ENCODE measurements at regions not wholly inside any gene's neighbourhood (a gene's known extent, or its start where the extent isn't known, plus 50 kb on each side); places are given as distances from the start of the nearest gene placed in this dataset.

DNA sequence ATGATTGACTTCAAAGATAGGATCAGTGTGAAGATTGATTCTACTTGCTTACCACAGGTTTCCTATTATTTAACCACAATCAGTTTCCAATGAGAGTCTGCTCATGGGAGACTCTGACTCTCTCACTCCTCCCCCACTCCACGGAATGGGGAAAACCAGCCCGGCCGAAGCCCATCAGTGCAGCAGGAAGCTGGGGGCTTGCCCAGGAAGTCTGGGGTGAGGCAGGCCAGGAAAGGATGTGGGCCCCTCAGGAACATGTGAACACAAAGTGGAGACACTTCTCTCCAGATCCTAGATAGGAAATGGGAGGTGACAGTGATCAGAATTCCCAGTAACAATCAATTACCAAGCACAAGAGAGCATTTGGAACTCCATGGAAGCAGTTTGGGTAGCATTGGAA lies 144.2 kb downstream of the TTLL2 start:
- peaks cover 2% of the 10 kb centered on the region for H3K27me3 Mint-ChIP-seq (ENCODE audit: low read depth)
- no peak for DNase-seq (ENCODE audit: low spot score in 2 of 2, unreplicated experiment in 2 of 2)
- no peak for TF ChIP-seq CTCF (IDR thresholded peaks at IDR 0.05; ENCODE audit: unreplicated experiment)
- no peaks in the 10 kb centered on the region for H3K36me3 Mint-ChIP-seq
- H3K27ac Mint-ChIP-seq = no peak overlapping the region
- H3K4me1 Mint-ChIP-seq = peaks cover 25% of the 10 kb centered on the region
- no peak overlapping the region for H3K4me3 Mint-ChIP-seq
- H3K9me3 Mint-ChIP-seq = no peaks in the 10 kb centered on the region

DNA sequence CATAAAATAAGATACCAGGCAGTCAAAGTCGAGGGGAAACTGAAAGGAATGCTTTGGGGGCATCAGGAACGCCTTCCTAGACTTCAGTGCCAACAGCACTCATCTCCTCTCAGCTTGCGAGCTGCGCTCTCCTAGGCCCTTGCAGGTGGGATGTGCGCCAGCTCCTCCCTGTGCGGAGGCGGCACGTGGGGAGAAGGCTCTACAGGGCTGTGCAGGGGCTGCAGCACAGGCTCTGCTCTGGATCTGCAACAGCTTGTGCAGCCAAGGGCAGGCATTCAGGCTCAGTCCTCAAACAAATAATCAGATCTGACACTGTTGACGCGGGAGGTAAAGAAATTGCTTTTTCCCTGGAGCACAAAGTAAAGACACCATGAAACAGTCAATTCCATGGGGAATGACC lies 144.8 kb downstream of the TTLL2 start:
- TF ChIP-seq CTCF (IDR thresholded peaks at IDR 0.05; ENCODE audit: unreplicated experiment) = no peak
- H3K36me3 Mint-ChIP-seq = no peaks in the 10 kb centered on the region
- DNase-seq (ENCODE audit: low spot score in 2 of 2, unreplicated experiment in 2 of 2) = no peak
- no peak overlapping the region for H3K27ac Mint-ChIP-seq
- H3K4me3 Mint-ChIP-seq = no peak overlapping the region
- peaks cover 27% of the 10 kb centered on the region for H3K4me1 Mint-ChIP-seq
- peaks cover 2% of the 10 kb centered on the region for H3K27me3 Mint-ChIP-seq (ENCODE audit: low read depth)
- no peaks in the 10 kb centered on the region for H3K9me3 Mint-ChIP-seq

- peaks cover 27% of the 10 kb centered on the region for H3K4me1 Mint-ChIP-seq
- no peak for DNase-seq (ENCODE audit: low spot score in 2 of 2, unreplicated experiment in 2 of 2)
- H3K9me3 Mint-ChIP-seq = no peaks in the 10 kb centered on the region
- H3K27me3 Mint-ChIP-seq (ENCODE audit: low read depth) = peaks cover 2% of the 10 kb centered on the region
- H3K36me3 Mint-ChIP-seq = no peaks in the 10 kb centered on the region
- no peak for TF ChIP-seq CTCF (IDR thresholded peaks at IDR 0.05; ENCODE audit: unreplicated experiment)
- no peak overlapping the region for H3K4me3 Mint-ChIP-seq
- no peak overlapping the region for H3K27ac Mint-ChIP-seq
Measured at GRCh38 chr6:167470101-167470835, 145.4 kb downstream of the TTLL2 start.

- TF ChIP-seq CTCF (IDR thresholded peaks at IDR 0.05; ENCODE audit: unreplicated experiment) = no peak
- peaks cover 2% of the 10 kb centered on the region for H3K27me3 Mint-ChIP-seq (ENCODE audit: low read depth)
- DNase-seq (ENCODE audit: low spot score in 2 of 2, unreplicated experiment in 2 of 2) = no peak
- H3K27ac Mint-ChIP-seq = no peak overlapping the region
- H3K36me3 Mint-ChIP-seq = no peaks in the 10 kb centered on the region
- no peaks in the 10 kb centered on the region for H3K9me3 Mint-ChIP-seq
- no peak overlapping the region for H3K4me3 Mint-ChIP-seq
- peaks cover 27% of the 10 kb centered on the region for H3K4me1 Mint-ChIP-seq
Measured at GRCh38 chr6:167470836-167471547, 146.1 kb downstream of the TTLL2 start.

GRCh38 chr6:167471548-167471930 lies 146.7 kb downstream of the TTLL2 start:
- H3K27ac Mint-ChIP-seq = no peak overlapping the region
- H3K4me3 Mint-ChIP-seq = no peak overlapping the region
- H3K4me1 Mint-ChIP-seq = peaks cover 28% of the 10 kb centered on the region
- peaks cover 2% of the 10 kb centered on the region for H3K27me3 Mint-ChIP-seq (ENCODE audit: low read depth)
- no peak for TF ChIP-seq CTCF (IDR thresholded peaks at IDR 0.05; ENCODE audit: unreplicated experiment)
- no peak for DNase-seq (ENCODE audit: low spot score in 2 of 2, unreplicated experiment in 2 of 2)
- H3K36me3 Mint-ChIP-seq = no peaks in the 10 kb centered on the region
- no peaks in the 10 kb centered on the region for H3K9me3 Mint-ChIP-seq

All from mesothelial cell of epicardium (in vitro differentiated cells).